Stomach (tissue), 4 donors: ENCODE measurements at regions not wholly inside any gene's neighbourhood (a gene's known extent, or its start where the extent isn't known, plus 50 kb on each side); places are given as distances from the start of the nearest gene placed in this dataset.

Source experiments
- POLR2A ChIP-seq, 4 donors: fragments of 450-650 bp; IDR thresholded peaks; one replicate each; pipeline ENCODE4 v1.6.1; 2016; ENCODE audit warnings: antibody characterized with exemption in 4 of 4, control low read depth in 2 of 4, mild to moderate bottlenecking in 1 of 4, moderate library complexity in 1 of 4
- POLR2AphosphoS5 ChIP-seq, 3 donors: sonication (generic); formaldehyde crosslinking; IDR thresholded peaks; one replicate each; pipeline ENCODE4 v1.6.1; 2016; ENCODE audit warnings: antibody characterized with exemption in 3 of 3
- TF ChIP-seq, protein P1 (sequence below), 7 experiments: fragments of 450-650 bp in 4 of 7; fragments of 200-600 bp in 3 of 7; sonication (generic) in 3 of 7; IDR thresholded peaks; one replicate each; pipeline ENCODE4 v1.5.1; 2016 to 2019; ENCODE audit warnings: antibody characterized with exemption in 7 of 7, control low read depth in 2 of 7, mild to moderate bottlenecking in 1 of 7

DNA sequence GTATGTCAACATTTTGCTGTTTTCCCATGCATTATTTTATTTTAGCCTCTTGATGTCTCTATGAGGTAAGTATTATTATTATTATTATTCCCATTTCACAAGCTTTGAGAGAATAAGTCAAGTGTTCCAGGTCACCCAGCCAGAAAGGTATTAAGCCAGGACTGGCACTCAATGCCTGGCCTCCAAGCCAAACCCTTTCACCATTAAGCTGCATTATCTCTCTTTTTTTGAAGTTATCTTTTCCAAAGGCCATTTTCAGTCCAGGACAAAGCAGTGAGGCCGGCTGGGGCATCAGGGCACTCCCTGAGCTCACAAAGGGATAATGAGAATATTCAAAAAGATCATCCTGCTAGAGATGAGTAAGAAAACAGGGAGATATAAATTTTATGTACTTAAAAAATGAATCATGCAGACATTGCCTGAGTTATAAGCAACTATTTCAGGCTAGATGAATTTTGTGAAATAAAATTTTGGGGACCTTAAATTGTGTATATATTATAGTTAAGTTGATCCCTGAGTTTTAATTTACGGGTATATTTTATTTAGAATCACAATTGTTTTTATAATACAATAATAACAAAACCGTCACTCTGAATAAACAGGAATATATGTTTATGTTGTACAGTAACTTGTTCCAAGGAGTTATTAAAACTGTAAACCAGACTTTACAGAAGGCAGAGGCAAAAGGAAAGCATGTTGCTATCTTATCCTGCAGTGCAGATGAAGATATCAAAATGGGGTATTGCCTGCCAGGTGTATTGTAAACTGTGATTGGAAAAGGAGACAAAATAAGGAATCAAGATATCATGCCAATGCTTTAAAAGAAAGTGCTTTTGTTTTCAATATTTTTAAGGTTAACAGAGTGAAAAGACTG is 51.3 kb upstream of the CAV2 start:
- TF ChIP-seq, protein P1, sequence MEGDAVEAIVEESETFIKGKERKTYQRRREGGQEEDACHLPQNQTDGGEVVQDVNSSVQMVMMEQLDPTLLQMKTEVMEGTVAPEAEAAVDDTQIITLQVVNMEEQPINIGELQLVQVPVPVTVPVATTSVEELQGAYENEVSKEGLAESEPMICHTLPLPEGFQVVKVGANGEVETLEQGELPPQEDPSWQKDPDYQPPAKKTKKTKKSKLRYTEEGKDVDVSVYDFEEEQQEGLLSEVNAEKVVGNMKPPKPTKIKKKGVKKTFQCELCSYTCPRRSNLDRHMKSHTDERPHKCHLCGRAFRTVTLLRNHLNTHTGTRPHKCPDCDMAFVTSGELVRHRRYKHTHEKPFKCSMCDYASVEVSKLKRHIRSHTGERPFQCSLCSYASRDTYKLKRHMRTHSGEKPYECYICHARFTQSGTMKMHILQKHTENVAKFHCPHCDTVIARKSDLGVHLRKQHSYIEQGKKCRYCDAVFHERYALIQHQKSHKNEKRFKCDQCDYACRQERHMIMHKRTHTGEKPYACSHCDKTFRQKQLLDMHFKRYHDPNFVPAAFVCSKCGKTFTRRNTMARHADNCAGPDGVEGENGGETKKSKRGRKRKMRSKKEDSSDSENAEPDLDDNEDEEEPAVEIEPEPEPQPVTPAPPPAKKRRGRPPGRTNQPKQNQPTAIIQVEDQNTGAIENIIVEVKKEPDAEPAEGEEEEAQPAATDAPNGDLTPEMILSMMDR (IDR thresholded peaks at IDR 0.05) = no peak
- TF ChIP-seq POLR2AphosphoS5 (IDR thresholded peaks at IDR 0.05) (no peak), POLR2A (IDR thresholded peaks at IDR 0.05) (no peak)
